ENCODE measurements at regions not wholly inside any gene's neighbourhood (a gene's known extent, or its start where the extent isn't known, plus 50 kb on each side); places are given as distances from the start of the nearest gene placed in this dataset.

DNA sequence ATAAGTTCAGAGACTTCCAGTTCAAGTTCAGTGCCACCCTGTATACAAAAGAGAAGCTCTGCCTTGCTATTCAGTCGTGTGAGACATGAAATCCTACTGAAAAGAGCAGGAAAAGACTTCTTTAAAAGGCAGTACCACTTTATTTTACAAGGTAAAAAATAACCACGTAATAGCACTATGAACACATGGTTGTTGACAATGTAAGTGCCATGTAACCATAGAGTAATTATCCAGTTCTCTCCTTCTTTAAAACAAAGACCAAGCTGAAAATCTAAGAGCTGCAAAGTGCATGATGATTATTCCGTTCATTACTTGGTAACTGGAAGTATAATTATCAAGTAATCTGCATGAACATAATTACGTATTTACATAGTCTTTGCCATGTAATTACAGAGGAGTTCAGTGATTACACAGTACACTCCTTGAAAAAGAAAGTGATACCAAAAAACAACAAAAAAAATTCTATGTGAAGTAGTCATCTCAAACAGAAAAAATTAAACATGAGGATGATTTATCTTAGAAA lies 288.7 kb downstream of the EFNB2 start:
- TF ChIP-seq POLR2A (IDR thresholded peaks at IDR 0.05) (no peak), CTCF (IDR thresholded peaks at IDR 0.05) (no peak)
- no peak overlapping the region for H3K4me3 ChIP-seq (ENCODE audit: low read depth, poor library complexity, severe bottlenecking)
- intact Hi-C loops (cut with DNase I; ENCODE audit: low total_unique reads): no loop called here
- 60 to 71% methylated on average over 4 of the region's 4 CpGs for WGBS, 2 donors
- DNase-seq (ENCODE audit: low spot score in 2 of 2): no peak

- WGBS, 2 donors: 91 to 92% methylated on average over 3 of the region's 3 CpGs
Measured at GRCh38 chr13:106246242-106246641, 289.2 kb downstream of the EFNB2 start.

GRCh38 chr13:106243011-106243565 lies 292.4 kb downstream of the EFNB2 start:
- WGBS, 2 donors: 81 to 82% methylated on average over 6 of the region's 6 CpGs
- no peak overlapping the region for H3K4me3 ChIP-seq (ENCODE audit: low read depth, poor library complexity, severe bottlenecking)
- intact Hi-C loops (cut with DNase I; ENCODE audit: low total_unique reads): no loop called here
- TF ChIP-seq POLR2A (IDR thresholded peaks at IDR 0.05): no peak
- no peak for TF ChIP-seq CTCF (IDR thresholded peaks at IDR 0.05)
- no peak for DNase-seq (ENCODE audit: low spot score in 2 of 2)

More at GRCh38 chr13:106246242-106246641, 289.2 kb downstream of the EFNB2 start:
- DNase-seq (ENCODE audit: low spot score in 2 of 2): no peak
- intact Hi-C loops (cut with DNase I; ENCODE audit: low total_unique reads): no loop called here
- TF ChIP-seq POLR2A (IDR thresholded peaks at IDR 0.05) (no peak), CTCF (IDR thresholded peaks at IDR 0.05) (no peak)
- H3K4me3 ChIP-seq (ENCODE audit: low read depth, poor library complexity, severe bottlenecking): no peak overlapping the region

DNA sequence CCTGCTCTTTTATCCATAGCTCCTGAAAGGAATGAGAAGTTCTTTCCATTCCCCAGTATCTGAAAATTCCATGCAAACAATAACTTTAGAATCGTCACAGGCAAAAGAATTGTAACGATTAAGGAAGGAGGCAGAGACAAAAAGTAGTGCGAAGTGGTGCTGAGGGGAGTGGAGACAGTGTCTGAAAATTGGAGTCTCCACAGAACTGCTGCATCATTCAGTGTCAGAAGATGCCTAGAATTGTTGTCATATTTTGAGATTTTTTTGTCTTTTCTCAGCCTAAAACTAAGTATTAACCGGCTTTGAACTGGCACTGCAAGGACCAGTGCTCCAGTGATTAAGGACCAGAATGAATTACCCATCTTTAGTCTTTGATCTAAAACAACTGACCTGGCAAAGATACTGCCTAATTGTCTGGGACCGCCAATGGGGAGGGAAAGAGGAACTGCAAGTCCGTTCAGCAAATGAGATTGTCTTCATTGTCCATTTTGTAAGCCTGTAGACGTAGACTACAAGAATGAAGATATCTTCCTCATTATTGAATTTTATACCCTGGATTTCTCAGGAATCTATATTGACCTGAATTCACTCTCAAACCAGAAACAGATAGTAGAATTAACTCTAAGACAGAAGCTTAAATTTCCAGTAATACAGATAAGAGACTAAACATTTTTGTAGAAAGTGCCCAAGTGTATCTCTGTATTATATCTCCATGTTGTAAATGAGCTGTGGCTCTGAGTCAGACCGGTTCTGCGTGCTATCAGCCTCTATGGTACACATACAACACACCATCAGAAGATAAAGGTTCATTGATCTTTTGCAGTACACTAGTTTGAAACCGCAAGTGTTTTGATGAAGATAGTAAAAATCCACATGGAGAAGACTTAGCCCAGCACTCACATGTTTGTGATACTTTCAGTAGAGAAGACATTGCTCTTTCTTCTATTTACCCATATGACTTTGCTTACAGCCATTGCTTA lies 293.2 kb downstream of the EFNB2 start:
- intact Hi-C loops (cut with DNase I; ENCODE audit: low total_unique reads): no loop called here
- TF ChIP-seq POLR2A (IDR thresholded peaks at IDR 0.05) (no peak), CTCF (IDR thresholded peaks at IDR 0.05) (no peak)
- DNase-seq (ENCODE audit: low spot score in 2 of 2): no peak
- H3K4me3 ChIP-seq (ENCODE audit: low read depth, poor library complexity, severe bottlenecking): no peak overlapping the region
- 88 to 90% methylated on average over 10 of the region's 10 CpGs for WGBS, 2 donors

DNA sequence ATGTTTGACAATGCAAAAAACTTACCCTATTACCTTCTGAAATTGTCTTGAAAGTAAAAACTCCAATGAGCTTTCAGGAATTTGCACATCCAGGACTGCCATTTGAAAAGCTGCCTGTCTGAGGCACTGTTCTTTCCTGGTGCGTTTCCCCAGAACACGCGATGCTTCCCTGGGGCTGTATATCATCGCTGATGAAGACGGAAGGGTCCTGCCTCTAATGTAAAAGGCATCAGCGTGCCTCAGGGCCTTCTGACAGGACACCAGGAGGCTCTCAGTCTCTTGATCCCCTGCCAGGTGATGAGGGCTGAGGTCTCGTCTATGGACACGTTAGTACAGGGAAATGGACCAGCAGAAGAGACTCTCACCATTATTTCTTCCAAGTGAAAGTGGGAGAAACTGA lies 296.8 kb downstream of the EFNB2 start:
- intact Hi-C loops (cut with DNase I; ENCODE audit: low total_unique reads): no loop called here
- WGBS, 2 donors: 50 to 59% methylated on average over 8 of the region's 8 CpGs
- H3K4me3 ChIP-seq (ENCODE audit: low read depth, poor library complexity, severe bottlenecking): no peak overlapping the region
- no peak for DNase-seq (ENCODE audit: low spot score in 2 of 2)
- no peak for TF ChIP-seq CTCF (IDR thresholded peaks at IDR 0.05)
- TF ChIP-seq POLR2A (IDR thresholded peaks at IDR 0.05): no peak

All from lower leg skin (tissue), 4 donors.